ENCODE measurements at regions not wholly inside any gene's neighbourhood (a gene's known extent, or its start where the extent isn't known, plus 50 kb on each side); places are given as distances from the start of the nearest gene placed in this dataset.

- WGBS (ENCODE audit: insufficient coverage, low coverage, low lambda C conversion rate, missing lambda C conversion rate), result no CpG with 5 or more reads among the region's 3 CpGs
- H3K4me1 ChIP-seq, result no peaks in the 10 kb centered on the region
- no peaks in the 10 kb centered on the region for H3K27me3 ChIP-seq
- DNase-seq (no peak), ATAC-seq (no peak)
- no peak overlapping the region for H3K4me3 ChIP-seq
- no peaks in the 10 kb centered on the region for H3K36me3 ChIP-seq
- TF ChIP-seq POLR2A (IDR thresholded peaks at IDR 0.05) (no peak), CTCF (IDR thresholded peaks at IDR 0.05) (no peak)
- no peak overlapping the region for H3K27ac ChIP-seq
- no peaks in the 10 kb centered on the region for H3K9me3 ChIP-seq
- intact Hi-C loops (cut with DNase I), result no loop called here
Measured at GRCh38 chr7:84722734-84723133, 464.1 kb downstream of the SEMA3D start.

- no peaks in the 10 kb centered on the region for H3K36me3 ChIP-seq
Measured at GRCh38 chr7:84722086-84722485, 464.8 kb downstream of the SEMA3D start.

DNA sequence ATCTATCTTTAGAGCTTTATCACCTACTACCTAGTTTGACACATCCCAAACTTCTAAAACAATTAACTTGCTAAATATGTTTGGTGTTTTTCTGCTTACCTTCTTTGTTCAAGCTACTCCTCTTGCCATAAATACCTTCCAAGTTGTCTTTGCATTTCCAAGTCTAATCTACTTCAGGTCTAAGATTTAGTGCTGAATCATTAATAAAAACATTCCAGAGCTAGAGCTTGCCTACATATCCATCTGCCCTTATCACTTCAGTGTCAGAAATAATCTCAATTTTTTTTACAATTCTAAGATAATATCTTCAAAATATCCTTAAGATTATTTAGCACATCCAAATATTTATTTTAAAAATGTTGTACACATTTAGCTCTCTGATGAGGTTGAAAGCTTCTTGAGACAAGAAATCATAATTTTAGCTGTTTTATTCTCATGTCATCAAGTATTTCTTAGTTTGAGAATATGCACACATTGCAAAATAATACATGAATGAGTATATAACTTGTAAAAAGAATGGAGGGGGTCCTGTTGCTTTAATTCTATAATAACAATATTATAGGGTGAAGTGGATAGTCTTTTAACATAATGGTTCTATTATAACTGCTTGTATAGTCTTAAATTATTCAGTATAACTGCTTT is 466.3 kb downstream of the SEMA3D start:
- no peaks in the 10 kb centered on the region for H3K9me3 ChIP-seq
- no peak for TF ChIP-seq POLR2A (IDR thresholded peaks at IDR 0.05)
- no peak for TF ChIP-seq CTCF (IDR thresholded peaks at IDR 0.05)
- no peaks in the 10 kb centered on the region for H3K36me3 ChIP-seq
- H3K4me1 ChIP-seq, result no peaks in the 10 kb centered on the region
- ATAC-seq, result no peak
- H3K4me3 ChIP-seq, result no peak overlapping the region
- intact Hi-C loops (cut with DNase I), result no loop called here
- no peak for DNase-seq
- H3K27ac ChIP-seq, result no peak overlapping the region
- no peaks in the 10 kb centered on the region for H3K27me3 ChIP-seq

More at GRCh38 chr7:84722086-84722485, 464.8 kb downstream of the SEMA3D start:
- WGBS (ENCODE audit: insufficient coverage, low coverage, low lambda C conversion rate, missing lambda C conversion rate), result 49% methylated on average over 3 of the region's 3 CpGs
- intact Hi-C loops (cut with DNase I), result no loop called here
- no peak for TF ChIP-seq CTCF (IDR thresholded peaks at IDR 0.05)
- no peak for TF ChIP-seq POLR2A (IDR thresholded peaks at IDR 0.05)
- Histone ChIP-seq H3K9me3 (no peaks in the 10 kb centered on the region), H3K27ac (no peak overlapping the region), H3K4me3 (no peak overlapping the region), H3K4me1 (no peaks in the 10 kb centered on the region), H3K27me3 (no peaks in the 10 kb centered on the region)
- ATAC-seq (no peak), DNase-seq (no peak)

- Histone ChIP-seq H3K27me3 (no peaks in the 10 kb centered on the region), H3K36me3 (no peaks in the 10 kb centered on the region), H3K9me3 (no peaks in the 10 kb centered on the region), H3K4me3 (no peak overlapping the region), H3K27ac (no peak overlapping the region), H3K4me1 (no peaks in the 10 kb centered on the region)
- WGBS (ENCODE audit: insufficient coverage, low coverage, low lambda C conversion rate, missing lambda C conversion rate), result 28% methylated on average over 4 of the region's 4 CpGs
- DNase-seq, result no peak
- TF ChIP-seq POLR2A (IDR thresholded peaks at IDR 0.05) (no peak), CTCF (IDR thresholded peaks at IDR 0.05) (no peak)
- intact Hi-C loops (cut with DNase I), result no loop called here
- ATAC-seq, result no peak
Measured at GRCh38 chr7:84714765-84715164, 472.1 kb downstream of the SEMA3D start.

Data from right lobe of liver (tissue), 6 donors.